CD4-positive, CD25-positive, alpha-beta regulatory T cell (primary cell): ENCODE measurements at regions not wholly inside any gene's neighbourhood (a gene's known extent, or its start where the extent isn't known, plus 50 kb on each side); places are given as distances from the start of the nearest gene placed in this dataset.
A peak's percentile ranks its signal among the peaks of the same experiment; 100 is the strongest.

Source experiments
- ATAC-seq, 2 donors: fragments of 150-1000 bp; cut with Tn5 transposase; one replicate each; pipeline ENCODE4 v1.10.0; 2021; ENCODE audit warnings: low read depth in 2 of 2, moderate number of reproducible peaks in 2 of 2, moderate library complexity in 1 of 2
- DNase-seq, 3 donors: peaks; one replicate each; pipeline versions ENCODE4 v3.0.0 to v3.0.0-alpha.2; 2012 to 2022; ENCODE audit warnings: mixed read lengths in 1 of 3
- H3K27ac ChIP-seq: one replicate; pipeline ENCODE4 v1.7.0; 2013; ENCODE audit warnings: mild to moderate bottlenecking, low read length; ENCODE audit not compliant: insufficient read depth, poor library complexity, severe bottlenecking
- H3K27me3 ChIP-seq: one replicate; pipeline ENCODE4 v1.7.0; 2013; ENCODE audit warnings: low read length; ENCODE audit not compliant: control insufficient read depth, insufficient read depth
- H3K36me3 ChIP-seq: one replicate; pipeline ENCODE4 v1.7.0; 2013; ENCODE audit warnings: mild to moderate bottlenecking, low read length, moderate library complexity; ENCODE audit not compliant: control insufficient read depth, insufficient read depth
- H3K4me1 ChIP-seq: 2 replicates; pipeline ENCODE4 v1.7.0; 2013; ENCODE audit warnings: mild to moderate bottlenecking, low read length; ENCODE audit not compliant: insufficient read depth, control insufficient read depth, poor library complexity, severe bottlenecking
- H3K4me3 ChIP-seq: one replicate; pipeline ENCODE4 v1.7.0; 2013; ENCODE audit warnings: low read depth, mild to moderate bottlenecking, low read length, moderate library complexity
- H3K9me3 ChIP-seq, 2 experiments: 1 replicate in 1 of 2; 2 replicates in 1 of 2; pipeline ENCODE4 v1.7.0; 2013; ENCODE audit warnings: low read length in 2 of 2, mild to moderate bottlenecking in 1 of 2, moderate library complexity in 1 of 2; ENCODE audit not compliant: control insufficient read depth in 2 of 2
- H3K27ac Mint-ChIP-seq, 3 donors: one replicate each; pipeline ENCODE4 v1.8.0; 2020 to 2022; ENCODE audit warnings: mild to moderate bottlenecking in 3 of 3, mixed read lengths in 3 of 3, moderate library complexity in 2 of 3
- H3K27me3 Mint-ChIP-seq: one replicate; pipeline ENCODE4 v1.8.0; 2022; ENCODE audit warnings: mild to moderate bottlenecking, mixed read lengths
- H3K36me3 Mint-ChIP-seq: one replicate; pipeline ENCODE4 v1.8.0; 2020; ENCODE audit warnings: mixed read lengths
- H3K4me1 Mint-ChIP-seq, 4 donors: one replicate each; pipeline ENCODE4 v1.8.0; 2020 to 2022; ENCODE audit warnings: mixed read lengths in 4 of 4, mild to moderate bottlenecking in 1 of 4
- H3K4me3 Mint-ChIP-seq, 4 donors: one replicate each; pipeline ENCODE4 v1.8.0; 2020 to 2022; ENCODE audit warnings: mild to moderate bottlenecking in 4 of 4, mixed read lengths in 4 of 4, moderate library complexity in 3 of 4
- H3K9me3 Mint-ChIP-seq, 7 donors: one replicate each; pipeline ENCODE4 v1.8.0; 2020 to 2022; ENCODE audit warnings: mixed read lengths in 7 of 7, mild to moderate bottlenecking in 3 of 7, moderate library complexity in 2 of 7

GRCh38 chr5:143957455-143957854, 145.5 kb downstream of the HMHB1 start:
- Mint-ChIP-seq H3K27me3 (peaks cover 17% of the 10 kb centered on the region), H3K4me3 (no peak overlapping the region)

GRCh38 chr5:143962201-143962600, 150.2 kb downstream of the HMHB1 start:
- Histone ChIP-seq H3K36me3 (no peaks in the 10 kb centered on the region), H3K4me1 (no peaks in the 10 kb centered on the region), H3K4me3 (no peak overlapping the region), H3K27me3 (peaks cover 1% of the 10 kb centered on the region), H3K9me3 (no peaks in the 10 kb centered on the region), H3K27ac (no peak overlapping the region)
- Mint-ChIP-seq H3K4me3 (no peak overlapping the region), H3K27ac (no peak overlapping the region), H3K9me3 (peaks cover 0 to 1% (median 0%) of the 10 kb centered on the region in 7 donors), H3K4me1 (no peaks in the 10 kb centered on the region), H3K27me3 (peaks cover 13% of the 10 kb centered on the region), H3K36me3 (no peaks in the 10 kb centered on the region)
- DNase-seq (no peak), ATAC-seq (no peak)

More at GRCh38 chr5:143957455-143957854, 145.5 kb downstream of the HMHB1 start:
- H3K27ac ChIP-seq, result no peak overlapping the region
- H3K4me3 ChIP-seq, result no peak overlapping the region
- H3K9me3 Mint-ChIP-seq, result peaks cover 0 to 1% (median 0%) of the 10 kb centered on the region in 7 donors
- H3K36me3 Mint-ChIP-seq, result no peaks in the 10 kb centered on the region
- no peaks in the 10 kb centered on the region for H3K36me3 ChIP-seq
- H3K27me3 ChIP-seq, result peaks cover 3% of the 10 kb centered on the region
- ATAC-seq (no peak), DNase-seq (no peak)
- no peak overlapping the region for H3K27ac Mint-ChIP-seq
- no peaks in the 10 kb centered on the region for H3K4me1 ChIP-seq
- no peaks in the 10 kb centered on the region for H3K9me3 ChIP-seq
- H3K4me1 Mint-ChIP-seq, result no peaks in the 10 kb centered on the region

- Mint-ChIP-seq H3K36me3 (no peaks in the 10 kb centered on the region), H3K27ac (no peak overlapping the region), H3K27me3 (peaks cover 13% of the 10 kb centered on the region), H3K4me3 (no peak overlapping the region), H3K9me3 (peaks cover 0 to 5% (median 0%) of the 10 kb centered on the region in 7 donors), H3K4me1 (no peaks in the 10 kb centered on the region)
- Histone ChIP-seq H3K27me3 (peaks cover 6% of the 10 kb centered on the region), H3K9me3 (no peaks in the 10 kb centered on the region), H3K4me1 (no peaks in the 10 kb centered on the region), H3K4me3 (no peak overlapping the region), H3K27ac (no peak overlapping the region), H3K36me3 (no peaks in the 10 kb centered on the region)
- ATAC-seq, result no peak
- no peak for DNase-seq
These were observed 153.0 kb downstream of the HMHB1 start for GRCh38 chr5:143964919-143965318.

- H3K27ac Mint-ChIP-seq, result no peak overlapping the region
- H3K36me3 Mint-ChIP-seq, result no peaks in the 10 kb centered on the region
- H3K9me3 Mint-ChIP-seq, result peaks cover 0 to 5% (median 0%) of the 10 kb centered on the region in 7 donors
- no peaks in the 10 kb centered on the region for H3K36me3 ChIP-seq
- H3K4me1 Mint-ChIP-seq, result no peaks in the 10 kb centered on the region
- no peak overlapping the region for H3K4me3 ChIP-seq
- DNase-seq (no peak), ATAC-seq (no peak)
- H3K27me3 ChIP-seq, result peaks cover 6% of the 10 kb centered on the region
- peaks cover 21% of the 10 kb centered on the region for H3K27me3 Mint-ChIP-seq
- H3K9me3 ChIP-seq, result no peaks in the 10 kb centered on the region
- peak overlapping the region in 1 of 4 donors; percentile 27 for H3K4me3 Mint-ChIP-seq
- H3K4me1 ChIP-seq, result no peaks in the 10 kb centered on the region
- no peak overlapping the region for H3K27ac ChIP-seq
These were observed 154.3 kb downstream of the HMHB1 start for GRCh38 chr5:143966280-143966679.

GRCh38 chr5:143968071-143968878, 156.3 kb downstream of the HMHB1 start:
- Mint-ChIP-seq H3K9me3 (peaks cover 0 to 5% (median 0%) of the 10 kb centered on the region in 7 donors), H3K4me1 (no peaks in the 10 kb centered on the region), H3K36me3 (no peaks in the 10 kb centered on the region), H3K4me3 (no peak overlapping the region), H3K27me3 (peaks cover 21% of the 10 kb centered on the region), H3K27ac (no peak overlapping the region)
- Histone ChIP-seq H3K27ac (no peak overlapping the region), H3K9me3 (no peaks in the 10 kb centered on the region), H3K4me1 (no peaks in the 10 kb centered on the region), H3K27me3 (peaks cover 5% of the 10 kb centered on the region), H3K4me3 (no peak overlapping the region), H3K36me3 (no peaks in the 10 kb centered on the region)
- no peak for ATAC-seq
- DNase-seq, result peak in 1 of 3 donors; percentile 39

- peaks cover 5% of the 10 kb centered on the region for H3K27me3 ChIP-seq
- H3K27ac ChIP-seq, result no peak overlapping the region
- no peaks in the 10 kb centered on the region for H3K4me1 ChIP-seq
- H3K9me3 ChIP-seq, result no peaks in the 10 kb centered on the region
- Mint-ChIP-seq H3K27ac (no peak overlapping the region), H3K27me3 (peaks cover 24% of the 10 kb centered on the region), H3K36me3 (no peaks in the 10 kb centered on the region), H3K4me1 (no peaks in the 10 kb centered on the region), H3K4me3 (no peak overlapping the region), H3K9me3 (peaks cover 0 to 3% (median 0%) of the 10 kb centered on the region in 7 donors)
- ATAC-seq, result no peak
- H3K36me3 ChIP-seq, result no peaks in the 10 kb centered on the region
- no peak overlapping the region for H3K4me3 ChIP-seq
- no peak for DNase-seq
These were observed 158.2 kb downstream of the HMHB1 start for GRCh38 chr5:143970159-143970558.

GRCh38 chr5:143972068-143972467, 160.1 kb downstream of the HMHB1 start:
- H3K4me3 ChIP-seq, result no peak overlapping the region
- H3K4me1 Mint-ChIP-seq, result no peaks in the 10 kb centered on the region
- H3K4me3 Mint-ChIP-seq, result no peak overlapping the region
- no peaks in the 10 kb centered on the region for H3K4me1 ChIP-seq
- H3K9me3 Mint-ChIP-seq, result peaks cover 0 to 3% (median 0%) of the 10 kb centered on the region in 7 donors
- no peaks in the 10 kb centered on the region for H3K36me3 ChIP-seq
- H3K9me3 ChIP-seq, result no peaks in the 10 kb centered on the region
- DNase-seq (no peak), ATAC-seq (no peak)
- no peak overlapping the region for H3K27ac Mint-ChIP-seq
- H3K36me3 Mint-ChIP-seq, result no peaks in the 10 kb centered on the region
- H3K27ac ChIP-seq, result no peak overlapping the region
- peaks cover 12% of the 10 kb centered on the region for H3K27me3 Mint-ChIP-seq
- H3K27me3 ChIP-seq, result peaks cover 7% of the 10 kb centered on the region

- H3K4me3 Mint-ChIP-seq, result no peak overlapping the region
- ATAC-seq (no peak), DNase-seq (no peak)
- H3K36me3 ChIP-seq, result no peaks in the 10 kb centered on the region
- H3K9me3 ChIP-seq, result no peaks in the 10 kb centered on the region
- no peaks in the 10 kb centered on the region for H3K4me1 Mint-ChIP-seq
- H3K27ac Mint-ChIP-seq, result no peak overlapping the region
- H3K27me3 ChIP-seq, result peaks cover 2% of the 10 kb centered on the region
- no peak overlapping the region for H3K4me3 ChIP-seq
- no peaks in the 10 kb centered on the region for H3K36me3 Mint-ChIP-seq
- H3K27ac ChIP-seq, result no peak overlapping the region
- H3K4me1 ChIP-seq, result no peaks in the 10 kb centered on the region
- H3K9me3 Mint-ChIP-seq, result peaks cover 0 to 1% (median 0%) of the 10 kb centered on the region in 7 donors
- peaks cover 5% of the 10 kb centered on the region for H3K27me3 Mint-ChIP-seq
These were observed 164.1 kb downstream of the HMHB1 start for GRCh38 chr5:143976055-143976454.
